ENCODE measurements at regions not wholly inside any gene's neighbourhood (a gene's known extent, or its start where the extent isn't known, plus 50 kb on each side); places are given as distances from the start of the nearest gene placed in this dataset.

DNA sequence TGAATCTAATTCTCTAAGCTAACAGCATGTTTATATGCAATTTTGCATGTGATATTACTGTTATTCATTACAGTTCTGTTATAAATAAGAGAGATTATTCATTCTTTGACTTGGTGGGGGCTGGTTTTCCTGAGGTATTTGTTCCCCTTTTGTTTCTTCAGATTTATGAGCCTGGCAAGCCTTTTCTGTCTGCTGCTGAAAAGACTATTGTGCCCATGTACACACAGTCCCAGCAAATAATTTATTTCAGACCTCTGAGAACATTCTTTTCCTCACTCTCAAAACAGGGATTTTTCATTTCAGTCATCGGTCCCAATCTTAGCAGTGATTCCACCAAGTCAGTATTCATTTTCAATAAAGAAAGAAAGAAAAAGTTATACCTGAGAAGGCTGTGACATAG lies 716.8 kb downstream of the NSUN3 start:
- Histone ChIP-seq H3K79me1 (ENCODE audit: low read depth, low read length) (no peaks in the 10 kb centered on the region), H4K8ac (ENCODE audit: extremely low read depth, insufficient read depth, low read length) (no peak overlapping the region), H2BK20ac (ENCODE audit: low read length) (no peak overlapping the region), H2BK120ac (replicated peaks; ENCODE audit: low read depth, low read length) (no peak overlapping the region), H3K79me2 (ENCODE audit: control insufficient read depth in 1 of 2, insufficient read depth in 2 of 2, low read length in 2 of 2) (no peaks in the 10 kb centered on the region), H4K5ac (ENCODE audit: insufficient read length, low read depth, low read length) (no peak overlapping the region), H4K20me1 (replicated peaks in 1 of 2; ENCODE audit: control insufficient read depth in 1 of 2, insufficient read depth in 2 of 2, low read length in 2 of 2) (no peaks in the 10 kb centered on the region), H3K9ac (replicated peaks in 1 of 4; ENCODE audit: extremely low read depth in 1 of 4, low read depth in 3 of 4, low read length in 3 of 4) (no peak overlapping the region), H3K18ac (ENCODE audit: extremely low read depth, low read length) (no peak overlapping the region), H4K91ac (replicated peaks; ENCODE audit: insufficient read length, low read length) (no peak overlapping the region), H2BK15ac (ENCODE audit: low read length) (no peak overlapping the region), H2AK5ac (ENCODE audit: low read depth, low read length) (no peak overlapping the region), H3K23ac (ENCODE audit: insufficient read length) (no peak overlapping the region), H3K4me1 (replicated peaks in 1 of 4; ENCODE audit: control insufficient read depth in 3 of 4, insufficient read depth in 4 of 4, low read length in 3 of 4) (no peaks in the 10 kb centered on the region), H3K14ac (ENCODE audit: insufficient read length) (no peak overlapping the region), H3K4me3 (ENCODE audit: extremely low read depth in 1 of 4, insufficient read depth in 2 of 4, low read depth in 3 of 4, low read length in 4 of 4) (no peak overlapping the region), H3K27ac (ENCODE audit: low read depth, low read length) (no peak overlapping the region), H2BK5ac (ENCODE audit: low read depth, low read length) (no peak overlapping the region), H3K4ac (replicated peaks; ENCODE audit: insufficient read length, low read depth, low read length) (no peak overlapping the region), H3K27me3 (replicated peaks in 1 of 4; ENCODE audit: control insufficient read depth in 3 of 4, extremely low read depth in 1 of 4, insufficient read depth in 3 of 4, low read length in 3 of 4) (no peaks in the 10 kb centered on the region), H2AFZ (ENCODE audit: low read length) (no peak overlapping the region), H3K9me3 (ENCODE audit: insufficient read depth in 2 of 2, low read depth in 1 of 2, low read length in 1 of 2) (no peaks in the 10 kb centered on the region), H2BK12ac (ENCODE audit: low read depth, low read length) (no peak overlapping the region), H3K36me3 (ENCODE audit: control insufficient read depth in 2 of 4, insufficient read depth in 4 of 4, low read length in 3 of 4) (no peaks in the 10 kb centered on the region), H3K4me2 (ENCODE audit: insufficient read depth in 1 of 2, low read depth in 2 of 2, low read length in 2 of 2) (no peak overlapping the region), H3K56ac (replicated peaks; ENCODE audit: insufficient read length, low read depth, low read length) (no peak overlapping the region), H3K23me2 (ENCODE audit: low read depth, low read length) (no peaks in the 10 kb centered on the region)
- no peak for FAIRE-seq
- ChIA-PET POLR2A (ENCODE audit: partially characterized antibody) (no interaction called here), CTCF (ENCODE audit: partially characterized antibody) (no interaction called here)
- 100% methylated on average over 1 of the region's 1 CpG; no CpG with 5 or more reads in 1 of the 2 experiments for WGBS, 2 experiments (ENCODE audit: extremely low coverage in 1 of 2, insufficient coverage in 1 of 2, insufficient read length in 1 of 2, insufficient replicate concordance in 2 of 2, low coverage in 1 of 2, low lambda C conversion rate in 2 of 2, missing lambda C conversion rate in 1 of 2)
- DNase-seq (ENCODE audit: low read depth in 1 of 2, low spot score in 2 of 2) = no peak
- TF ChIP-seq POLR2AphosphoS5 (IDR thresholded peaks at IDR 0.05; ENCODE audit: low read depth, low read length) = no peak
- TF ChIP-seq GTF2F1 (IDR thresholded peaks at IDR 0.05; ENCODE audit: borderline replicate concordance, low read depth, low read length) = no peak
- no peak for TF ChIP-seq GABPA (IDR thresholded peaks at IDR 0.05; ENCODE audit: borderline replicate concordance, insufficient read depth, low read length)
- no peak for TF ChIP-seq MAFK (IDR thresholded peaks at IDR 0.05; ENCODE audit: low read depth, low read length)
- no peak for TF ChIP-seq POU5F1 (IDR thresholded peaks at IDR 0.05; ENCODE audit: low read depth, low read length)
- no peak for TF ChIP-seq FOSL1 (IDR thresholded peaks at IDR 0.05; ENCODE audit: insufficient read depth, low read depth, low read length)
- no peak for TF ChIP-seq KDM5A (IDR thresholded peaks at IDR 0.05; ENCODE audit: low read length)
- no peak for TF ChIP-seq CBX8 (IDR thresholded peaks at IDR 0.05; ENCODE audit: borderline replicate concordance, low read depth, low read length)
- TF ChIP-seq NANOG (IDR thresholded peaks at IDR 0.05; ENCODE audit: insufficient read depth, low read depth, low read length, poor library complexity, severe bottlenecking) = no peak
- TF ChIP-seq SIRT6 (IDR thresholded peaks at IDR 0.05; ENCODE audit: low read length) = no peak
- no peak for TF ChIP-seq SRF (IDR thresholded peaks at IDR 0.05; ENCODE audit: low read depth, low read length)
- TF ChIP-seq JUND (IDR thresholded peaks at IDR 0.05; ENCODE audit: low read length) = no peak

All from H1 (cell line).